HUES6 (cell line): ENCODE measurements at regions not wholly inside any gene's neighbourhood (a gene's known extent, or its start where the extent isn't known, plus 50 kb on each side); places are given as distances from the start of the nearest gene placed in this dataset.

Experiments
- H3K27ac ChIP-seq: 2 replicates; pipeline ENCODE4 v1.7.0; 2013; ENCODE audit warnings: low read depth, mild to moderate bottlenecking, low read length, inconsistent platforms
- H3K27me3 ChIP-seq: 2 replicates; pipeline ENCODE4 v1.6.1; 2013; ENCODE audit warnings: low read length; ENCODE audit not compliant: control insufficient read depth, insufficient read depth
- H3K36me3 ChIP-seq: 2 replicates; pipeline ENCODE4 v1.6.1; 2013; ENCODE audit warnings: low read length; ENCODE audit not compliant: control insufficient read depth, insufficient read depth
- H3K4me1 ChIP-seq: 2 replicates; pipeline ENCODE4 v1.6.1; 2013; ENCODE audit warnings: low read length; ENCODE audit not compliant: control insufficient read depth, insufficient read depth
- H3K4me3 ChIP-seq: 2 replicates; pipeline ENCODE4 v1.5.1; 2013; ENCODE audit warnings: low read depth, low read length
- H3K9ac ChIP-seq: one replicate; pipeline ENCODE4 v1.6.1; 2013; ENCODE audit warnings: mild to moderate bottlenecking, low read length
- H3K9me3 ChIP-seq: 2 replicates; pipeline ENCODE4 v1.6.1; 2013; ENCODE audit warnings: low read depth, low read length; ENCODE audit not compliant: control insufficient read depth, insufficient read depth

DNA sequence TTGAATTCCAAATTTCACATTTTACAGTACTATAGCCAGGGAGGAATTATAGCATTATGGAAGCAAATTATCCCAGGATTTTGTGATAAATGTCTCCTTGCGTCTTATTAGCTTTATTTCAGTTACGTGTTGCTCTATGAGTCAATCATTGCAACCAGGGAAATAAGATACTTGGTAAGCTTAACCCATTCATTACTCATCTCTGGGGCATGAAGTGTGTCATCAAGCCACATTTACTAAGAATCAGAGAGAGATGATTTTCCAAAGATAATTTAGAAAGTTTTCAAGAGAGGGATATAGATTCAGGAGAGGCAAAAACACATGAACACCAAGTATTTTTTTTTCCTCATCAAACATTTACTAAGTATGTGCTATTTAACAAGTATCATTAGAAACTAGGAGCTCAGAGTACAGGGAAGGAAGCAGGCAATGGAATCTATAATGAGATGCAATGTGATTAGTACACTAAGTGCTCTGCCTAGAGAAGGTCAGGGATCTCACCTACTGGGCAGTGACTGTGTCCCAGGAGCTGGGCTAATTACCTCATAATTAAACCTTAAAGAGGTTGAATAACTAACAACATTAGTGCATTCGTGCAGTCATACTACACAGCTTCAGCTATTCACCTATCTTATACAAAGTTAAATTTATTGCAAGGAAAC lies 217.8 kb upstream of the NXPH2 start:
- no peaks in the 10 kb centered on the region for H3K36me3 ChIP-seq
- peaks cover 5% of the 10 kb centered on the region; the same call in 1 of the 2 replicates for H3K4me1 ChIP-seq
- no peaks in the 10 kb centered on the region for H3K27me3 ChIP-seq
- H3K9me3 ChIP-seq = no peaks in the 10 kb centered on the region
- no peak overlapping the region for H3K9ac ChIP-seq
- no peak overlapping the region for H3K4me3 ChIP-seq
- H3K27ac ChIP-seq = no peak overlapping the region

DNA sequence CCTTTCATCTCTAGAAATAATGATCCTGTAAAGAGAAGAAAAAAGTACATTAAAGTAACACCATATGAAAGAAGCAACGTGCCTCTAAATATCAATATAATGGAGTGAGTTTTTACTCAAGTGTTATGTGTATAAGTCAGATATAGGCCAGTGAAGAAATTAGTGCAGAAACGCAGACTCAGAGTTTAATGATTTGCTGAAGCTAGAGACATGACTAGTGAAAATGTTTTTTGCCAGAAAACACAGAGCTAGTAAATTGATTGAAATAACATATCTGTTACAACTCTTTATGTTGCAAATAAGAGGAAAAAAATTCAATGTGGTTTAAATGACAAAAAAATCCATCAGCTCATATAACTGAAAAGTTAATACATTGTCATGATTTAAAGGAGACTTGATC lies 217.2 kb upstream of the NXPH2 start:
- no peak overlapping the region for H3K9ac ChIP-seq
- no peaks in the 10 kb centered on the region for H3K36me3 ChIP-seq
- H3K4me3 ChIP-seq = no peak overlapping the region
- H3K27ac ChIP-seq = no peak overlapping the region
- H3K4me1 ChIP-seq = peaks cover 5% of the 10 kb centered on the region; the same call in 1 of the 2 replicates
- no peaks in the 10 kb centered on the region for H3K27me3 ChIP-seq
- H3K9me3 ChIP-seq = no peaks in the 10 kb centered on the region

DNA sequence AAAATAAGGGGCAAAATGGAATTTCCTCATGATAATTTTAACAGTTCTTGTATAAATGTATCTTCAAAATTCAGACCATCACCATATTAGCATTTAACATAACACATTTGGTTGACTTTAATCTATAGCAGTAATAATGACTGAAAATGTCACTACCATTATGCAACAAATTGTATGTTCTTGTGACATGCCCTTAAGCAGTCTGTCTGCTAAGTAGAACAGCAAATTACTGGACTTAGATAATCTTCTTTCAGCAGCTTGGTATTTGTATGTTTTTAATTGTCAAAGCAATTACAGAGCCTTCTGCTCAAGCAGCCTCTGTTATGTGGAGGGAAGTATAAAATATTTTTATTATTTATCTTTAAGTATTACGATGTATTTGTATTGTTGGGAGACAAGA lies 214.3 kb upstream of the NXPH2 start:
- Histone ChIP-seq H3K36me3 (no peaks in the 10 kb centered on the region), H3K9me3 (no peaks in the 10 kb centered on the region), H3K4me1 (no peaks in the 10 kb centered on the region), H3K27me3 (no peaks in the 10 kb centered on the region), H3K9ac (no peak overlapping the region), H3K4me3 (no peak overlapping the region), H3K27ac (no peak overlapping the region)

DNA sequence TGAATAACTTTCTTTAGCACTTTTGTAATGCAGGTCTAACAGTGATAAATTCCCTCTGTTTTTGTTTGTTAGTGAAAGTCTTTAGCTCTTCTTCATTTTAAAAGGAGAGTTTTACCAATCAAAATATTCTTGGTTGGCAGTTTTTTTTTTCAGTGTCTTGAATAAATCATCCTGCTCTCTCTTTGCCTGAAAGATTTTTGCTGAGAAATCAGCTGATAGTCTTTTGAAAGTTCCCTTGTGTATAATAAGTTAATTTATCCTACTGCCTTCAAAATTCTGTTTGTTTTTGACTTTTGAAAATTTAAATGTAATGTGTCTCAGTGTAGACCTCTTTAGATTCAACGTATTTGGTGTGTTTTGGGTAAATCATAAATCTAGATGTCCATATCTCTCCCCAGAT lies 205.7 kb upstream of the NXPH2 start:
- Histone ChIP-seq H3K9me3 (peaks cover 8% of the 10 kb centered on the region), H3K4me1 (no peaks in the 10 kb centered on the region), H3K27ac (no peak overlapping the region), H3K9ac (no peak overlapping the region), H3K4me3 (no peak overlapping the region), H3K36me3 (no peaks in the 10 kb centered on the region), H3K27me3 (no peaks in the 10 kb centered on the region)

DNA sequence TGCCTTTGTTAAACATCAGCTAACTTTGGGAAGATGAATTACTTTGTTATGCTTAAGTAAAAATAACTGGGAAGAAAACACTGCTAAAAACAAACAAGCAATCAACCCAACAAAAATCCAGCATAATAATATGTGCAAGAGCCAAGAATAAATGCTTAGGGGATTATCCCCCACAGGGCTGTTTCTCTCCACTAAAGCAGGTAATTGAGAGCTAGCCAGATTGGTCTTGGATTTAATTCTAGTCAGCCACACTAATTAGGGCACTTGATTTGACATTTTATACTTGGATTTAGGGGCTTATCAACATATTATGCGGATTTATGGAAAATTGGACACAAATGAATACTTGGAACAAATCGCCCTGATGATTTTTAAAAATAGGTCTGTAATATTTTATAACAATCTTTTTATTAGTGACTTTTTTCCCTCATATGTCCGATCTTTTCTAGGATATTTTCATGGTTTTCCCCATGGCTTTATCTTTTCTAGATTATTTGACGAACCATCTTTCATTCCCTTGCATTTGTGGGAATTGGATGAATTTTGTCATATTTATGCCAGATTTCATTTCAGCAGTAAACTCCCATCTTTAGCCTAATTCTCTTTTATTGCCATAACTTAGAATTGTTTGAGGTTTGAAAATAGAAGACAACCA lies 199.1 kb upstream of the NXPH2 start:
- no peak overlapping the region for H3K4me3 ChIP-seq

DNA sequence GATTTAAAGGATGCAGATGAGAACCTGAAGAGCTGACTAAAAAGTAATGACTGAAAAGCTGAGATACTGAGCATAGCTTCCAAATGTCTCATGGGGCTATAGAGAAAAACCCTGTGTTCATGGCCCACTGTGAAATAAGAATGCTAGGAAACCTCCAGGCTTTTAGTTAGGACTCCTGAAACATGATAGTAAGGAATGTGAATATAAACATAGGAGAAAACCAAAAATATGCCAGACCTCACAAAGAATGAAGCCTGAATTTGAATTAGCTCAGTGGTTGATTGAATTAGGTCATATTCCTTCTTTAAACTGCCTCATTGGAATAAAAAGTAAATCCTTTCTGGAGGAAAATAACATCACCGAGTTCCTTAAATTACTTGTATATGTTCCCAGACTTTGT lies 194.5 kb upstream of the NXPH2 start:
- no peak overlapping the region for H3K27ac ChIP-seq
- H3K4me1 ChIP-seq = no peaks in the 10 kb centered on the region
- H3K4me3 ChIP-seq = no peak overlapping the region
- H3K36me3 ChIP-seq = no peaks in the 10 kb centered on the region
- no peaks in the 10 kb centered on the region for H3K9me3 ChIP-seq
- no peaks in the 10 kb centered on the region for H3K27me3 ChIP-seq
- no peak overlapping the region for H3K9ac ChIP-seq

More for the DNA sequence above, 199.1 kb upstream of the NXPH2 start:
- no peaks in the 10 kb centered on the region for H3K27me3 ChIP-seq
- no peak overlapping the region for H3K27ac ChIP-seq
- H3K36me3 ChIP-seq = no peaks in the 10 kb centered on the region
- H3K9ac ChIP-seq = no peak overlapping the region
- H3K4me1 ChIP-seq = no peaks in the 10 kb centered on the region
- no peaks in the 10 kb centered on the region for H3K9me3 ChIP-seq

DNA sequence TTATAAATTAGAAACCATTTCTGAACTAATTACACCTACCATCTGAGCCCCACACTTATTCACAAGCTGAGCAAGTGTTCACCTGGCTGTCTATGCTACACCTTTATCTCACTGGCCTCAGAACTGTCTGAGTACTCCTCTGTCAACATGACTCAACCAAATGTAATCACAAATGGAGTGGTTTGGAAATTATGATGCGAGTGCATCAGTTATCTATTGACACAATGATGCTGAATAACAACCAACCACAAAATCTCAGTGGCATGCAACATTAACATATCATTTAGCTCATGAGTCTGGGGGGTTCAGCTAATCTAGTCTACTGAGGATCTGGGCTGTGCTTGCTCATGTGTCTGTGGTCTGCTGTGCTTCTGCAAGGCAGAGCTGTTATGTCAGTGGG lies 184.2 kb upstream of the NXPH2 start:
- Histone ChIP-seq H3K4me3 (no peak overlapping the region), H3K27me3 (no peaks in the 10 kb centered on the region), H3K4me1 (peaks cover 8% of the 10 kb centered on the region; the same call in 1 of the 2 replicates), H3K9me3 (no peaks in the 10 kb centered on the region), H3K27ac (no peak overlapping the region), H3K9ac (no peak overlapping the region), H3K36me3 (no peaks in the 10 kb centered on the region)

DNA sequence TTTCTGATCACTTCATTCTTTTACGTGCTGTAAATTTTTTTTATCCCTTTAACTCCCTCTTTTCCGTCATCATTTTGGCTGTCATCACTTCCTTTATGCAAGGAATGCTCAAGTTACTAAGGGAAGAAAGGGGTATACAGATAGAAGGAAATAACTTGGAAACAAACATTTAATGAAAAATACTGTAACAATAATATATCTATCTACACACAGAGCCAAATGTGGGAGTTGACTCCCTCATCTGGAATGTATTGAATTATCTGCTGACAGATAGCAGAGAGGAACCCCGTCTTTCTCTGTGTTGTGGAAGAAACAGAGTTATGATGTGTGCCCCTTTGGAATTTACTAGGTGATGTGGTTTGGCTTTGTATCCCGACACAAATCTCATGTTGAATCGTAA lies 182.5 kb upstream of the NXPH2 start:
- Histone ChIP-seq H3K9me3 (no peaks in the 10 kb centered on the region), H3K27me3 (no peaks in the 10 kb centered on the region), H3K36me3 (no peaks in the 10 kb centered on the region), H3K9ac (no peak overlapping the region), H3K4me1 (peaks cover 16% of the 10 kb centered on the region; the same call in 1 of the 2 replicates), H3K27ac (no peak overlapping the region), H3K4me3 (no peak overlapping the region)

DNA sequence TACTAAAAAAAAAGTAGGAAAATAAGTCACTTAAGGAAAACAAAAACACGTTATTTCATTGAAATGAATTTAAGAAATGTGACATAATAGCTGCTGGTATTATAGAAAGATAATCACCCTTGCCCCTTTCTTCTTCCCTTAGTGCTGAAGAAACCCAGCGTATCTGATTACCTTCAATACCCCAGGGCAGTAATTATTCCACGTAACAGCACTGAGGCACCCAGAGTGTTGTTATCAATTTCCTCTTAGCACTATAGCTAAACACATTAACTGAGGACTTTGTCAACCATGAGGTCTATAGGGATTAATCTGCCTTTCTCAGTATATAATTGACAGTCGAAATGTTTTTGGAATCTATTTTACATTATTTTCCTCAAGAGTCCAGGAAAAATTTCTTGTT lies 180.0 kb upstream of the NXPH2 start:
- Histone ChIP-seq H3K4me1 (peaks cover 19% of the 10 kb centered on the region; the same call in 1 of the 2 replicates), H3K36me3 (no peaks in the 10 kb centered on the region), H3K4me3 (no peak overlapping the region), H3K27me3 (no peaks in the 10 kb centered on the region), H3K9me3 (no peaks in the 10 kb centered on the region), H3K27ac (no peak overlapping the region), H3K9ac (no peak overlapping the region)

DNA sequence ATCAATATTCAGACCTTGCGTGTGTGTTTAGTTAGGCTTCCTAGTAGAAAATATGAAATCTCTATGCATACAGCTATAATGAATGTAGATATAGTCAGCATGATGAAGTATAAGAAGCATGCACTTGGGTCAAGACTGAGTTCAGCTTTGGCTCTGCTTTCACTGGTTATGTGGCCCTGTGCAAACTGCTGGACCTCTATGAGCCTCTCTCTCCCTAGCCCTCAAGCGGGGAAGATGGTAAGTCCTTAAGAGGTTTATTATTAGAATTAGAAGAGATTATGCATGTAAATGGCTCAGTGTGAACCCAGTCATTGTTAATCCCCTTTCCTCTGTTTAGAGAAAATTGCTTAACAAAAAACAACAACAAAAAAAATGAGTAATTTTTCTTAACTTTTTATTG lies 178.8 kb upstream of the NXPH2 start:
- no peaks in the 10 kb centered on the region for H3K36me3 ChIP-seq
- H3K4me1 ChIP-seq = peaks cover 19% of the 10 kb centered on the region; the same call in 1 of the 2 replicates
- H3K4me3 ChIP-seq = no peak overlapping the region
- H3K27me3 ChIP-seq = no peaks in the 10 kb centered on the region
- no peak overlapping the region for H3K9ac ChIP-seq
- H3K9me3 ChIP-seq = peaks cover 11% of the 10 kb centered on the region
- no peak overlapping the region for H3K27ac ChIP-seq

DNA sequence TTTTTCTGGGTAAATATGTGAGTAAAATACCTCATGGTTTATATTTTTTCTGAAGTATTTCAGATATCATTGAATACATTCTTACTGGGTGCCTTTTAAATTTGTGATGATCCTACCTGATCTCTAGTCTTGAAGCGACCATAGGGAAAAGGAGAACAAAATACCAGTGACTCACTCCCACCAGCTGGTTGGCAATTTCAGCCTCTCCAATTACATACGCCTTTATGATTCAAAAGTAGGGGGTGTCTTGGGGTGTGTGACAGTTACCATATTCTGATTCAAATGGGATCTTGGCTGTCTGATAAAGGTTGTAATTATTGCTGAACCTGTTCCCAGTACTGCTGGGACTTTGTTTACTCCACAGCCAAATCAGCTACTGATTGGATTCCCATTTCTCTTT lies 175.9 kb upstream of the NXPH2 start:
- Histone ChIP-seq H3K9me3 (peaks cover 12% of the 10 kb centered on the region), H3K36me3 (no peaks in the 10 kb centered on the region), H3K9ac (no peak overlapping the region), H3K27me3 (no peaks in the 10 kb centered on the region), H3K4me3 (no peak overlapping the region), H3K27ac (no peak overlapping the region), H3K4me1 (peaks cover 19% of the 10 kb centered on the region; the same call in 1 of the 2 replicates)
